Dendritic cell treated with granulocyte-macrophage colony-stimulating factor and Interleukin-4, amounts not matched to agents 40 ng/mL and 50 ng/mL, for 4 days (primary cell): ENCODE measurements at regions not wholly inside any gene's neighbourhood (a gene's known extent, or its start where the extent isn't known, plus 50 kb on each side); places are given as distances from the start of the nearest gene placed in this dataset.
A peak's percentile ranks its signal among the peaks of the same experiment; 100 is the strongest.
"Not testable (repeated sequence)": the region's sequence is repeated elsewhere in the genome, so short reads cannot be mapped to it uniquely, and the experiment has no call there.

Experiments
- H3K27ac Mint-ChIP-seq: one replicate; pipeline ENCODE4 v1.8.0; 2022; ENCODE audit warnings: mild to moderate bottlenecking, mixed read lengths
- H3K27me3 Mint-ChIP-seq: one replicate; pipeline ENCODE4 v1.8.0; 2022; ENCODE audit warnings: mild to moderate bottlenecking, mixed read lengths
- H3K36me3 Mint-ChIP-seq: one replicate; pipeline ENCODE4 v1.8.0; 2022; ENCODE audit warnings: low read depth, mixed read lengths
- H3K4me1 Mint-ChIP-seq: one replicate; pipeline ENCODE4 v1.8.0; 2022; ENCODE audit warnings: low read depth, mixed read lengths
- H3K4me3 Mint-ChIP-seq: one replicate; pipeline ENCODE4 v1.8.0; 2022; ENCODE audit warnings: mild to moderate bottlenecking, moderate library complexity, mixed read lengths
- H3K9me3 Mint-ChIP-seq: one replicate; pipeline ENCODE4 v1.8.0; 2022; ENCODE audit warnings: mixed read lengths
- intact Hi-C: fragments of 100-400 bp; cut with micrococcal nuclease; formaldehyde crosslinking; loops from one replicate; pipeline ENCODE4 v1.15.0; 2022

DNA sequence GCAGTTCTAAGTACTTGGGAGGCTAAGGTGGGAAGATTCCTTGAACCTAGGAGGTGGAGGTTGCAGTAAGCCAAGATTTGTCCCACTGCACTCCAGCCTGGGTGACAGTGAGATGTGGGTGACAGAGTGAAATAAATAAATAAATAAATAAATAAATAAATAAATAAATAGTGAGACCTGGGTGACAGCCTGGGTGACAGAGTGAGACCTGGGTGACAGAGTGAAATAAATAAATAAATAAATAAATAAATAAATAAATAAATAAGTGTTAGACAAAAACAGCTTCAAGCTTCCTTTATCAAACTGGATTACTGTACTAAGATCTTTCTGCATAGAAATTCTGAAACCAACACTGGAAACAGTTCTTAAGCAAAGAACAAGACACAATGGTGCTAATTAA, 71.8 kb upstream of the BMP2K start:
- Mint-ChIP-seq H3K27ac (no peak overlapping the region), H3K4me1 (peaks cover 23% of the 10 kb centered on the region), H3K36me3 (peaks cover 15% of the 10 kb centered on the region), H3K27me3 (no peaks in the 10 kb centered on the region), H3K4me3 (no peak overlapping the region), H3K9me3 (peaks cover 15% of the 10 kb centered on the region)
- intact Hi-C loops: no loop called here

DNA sequence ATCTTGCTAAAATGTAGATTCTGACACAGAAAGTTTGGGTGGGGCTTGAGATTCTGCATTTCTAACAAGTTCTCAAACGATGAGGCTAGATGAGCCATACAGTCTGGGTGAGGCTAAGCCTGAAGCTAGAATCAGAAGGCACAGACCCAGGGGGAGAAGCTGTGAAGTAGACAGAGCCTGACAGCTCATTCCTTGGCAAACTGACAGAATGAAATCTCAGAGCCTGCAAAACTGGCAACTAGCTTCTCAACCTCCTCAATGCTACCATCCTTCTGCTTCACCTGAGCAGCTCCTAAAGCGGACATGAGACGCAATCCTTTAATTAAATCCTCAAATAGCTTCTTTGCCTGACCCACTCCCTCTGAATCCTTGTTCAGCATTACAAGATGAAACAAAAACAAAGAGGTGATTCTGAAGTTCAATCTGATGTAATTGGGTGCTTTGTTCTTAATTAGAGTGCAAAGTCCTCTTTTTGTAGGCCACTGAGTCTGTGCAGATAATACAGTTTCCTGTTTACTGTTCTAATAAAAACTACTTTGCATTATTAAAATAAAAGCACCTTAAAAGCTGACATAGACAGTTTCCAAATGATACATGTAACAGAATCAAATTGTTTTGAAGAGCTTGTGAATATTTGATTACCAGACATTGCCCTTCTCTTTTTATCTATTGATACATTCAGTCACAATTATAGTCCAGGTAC, 71.0 kb upstream of the BMP2K start:
- intact Hi-C loops: no loop called here
- H3K27ac Mint-ChIP-seq: no peak overlapping the region
- H3K36me3 Mint-ChIP-seq: peaks cover 15% of the 10 kb centered on the region
- peaks cover 15% of the 10 kb centered on the region for H3K9me3 Mint-ChIP-seq
- H3K27me3 Mint-ChIP-seq: no peaks in the 10 kb centered on the region
- H3K4me3 Mint-ChIP-seq: no peak overlapping the region
- peaks cover 23% of the 10 kb centered on the region for H3K4me1 Mint-ChIP-seq

DNA sequence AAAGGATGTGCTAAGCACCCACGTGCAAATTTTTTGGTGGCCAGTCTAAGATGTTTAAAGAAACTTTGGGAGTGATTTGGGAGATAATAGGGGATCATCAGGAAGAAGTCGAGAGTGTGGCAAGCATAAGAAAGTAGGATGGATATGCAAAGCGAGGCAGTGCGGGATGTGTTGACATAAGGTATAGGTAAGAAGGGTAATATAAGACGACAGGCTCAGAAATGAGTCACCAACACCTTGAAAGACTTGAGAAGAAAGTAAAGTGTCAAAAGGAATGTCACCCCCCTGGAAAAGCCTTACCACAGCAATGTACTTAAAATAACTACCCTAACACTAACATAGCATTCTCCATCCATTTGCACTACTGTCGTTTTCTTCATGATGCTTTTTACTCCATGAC, 69.8 kb upstream of the BMP2K start:
- intact Hi-C loops: no loop called here
- H3K36me3 Mint-ChIP-seq: peaks cover 15% of the 10 kb centered on the region
- no peak overlapping the region for H3K4me3 Mint-ChIP-seq
- H3K9me3 Mint-ChIP-seq: peaks cover 15% of the 10 kb centered on the region
- H3K27me3 Mint-ChIP-seq: no peaks in the 10 kb centered on the region
- H3K4me1 Mint-ChIP-seq: peaks cover 23% of the 10 kb centered on the region
- H3K27ac Mint-ChIP-seq: no peak overlapping the region

DNA sequence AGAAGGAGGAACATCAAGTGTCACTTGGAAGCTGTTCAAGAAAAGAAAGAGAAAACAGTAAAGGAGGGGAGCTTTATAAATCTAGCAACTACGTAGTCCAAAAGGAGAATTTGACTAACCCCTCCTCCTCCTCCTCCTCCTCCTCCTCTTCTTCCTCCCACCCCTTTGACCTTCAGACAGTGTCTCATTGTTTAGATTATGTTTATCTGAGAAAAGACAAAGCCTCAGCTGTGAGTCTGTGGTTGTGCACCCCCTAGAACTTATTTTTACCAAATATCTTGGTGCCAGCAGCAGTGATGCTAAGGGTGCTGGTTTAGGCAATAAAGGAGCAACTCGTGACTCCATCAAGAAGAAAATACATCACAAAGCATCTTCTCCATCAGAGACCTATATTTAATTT, 68.9 kb upstream of the BMP2K start:
- peaks cover 13% of the 10 kb centered on the region for H3K9me3 Mint-ChIP-seq
- intact Hi-C loops: no loop called here
- no peak overlapping the region for H3K27ac Mint-ChIP-seq
- no peak overlapping the region for H3K4me3 Mint-ChIP-seq
- no peaks in the 10 kb centered on the region for H3K27me3 Mint-ChIP-seq
- peaks cover 11% of the 10 kb centered on the region for H3K36me3 Mint-ChIP-seq
- peaks cover 23% of the 10 kb centered on the region for H3K4me1 Mint-ChIP-seq

DNA sequence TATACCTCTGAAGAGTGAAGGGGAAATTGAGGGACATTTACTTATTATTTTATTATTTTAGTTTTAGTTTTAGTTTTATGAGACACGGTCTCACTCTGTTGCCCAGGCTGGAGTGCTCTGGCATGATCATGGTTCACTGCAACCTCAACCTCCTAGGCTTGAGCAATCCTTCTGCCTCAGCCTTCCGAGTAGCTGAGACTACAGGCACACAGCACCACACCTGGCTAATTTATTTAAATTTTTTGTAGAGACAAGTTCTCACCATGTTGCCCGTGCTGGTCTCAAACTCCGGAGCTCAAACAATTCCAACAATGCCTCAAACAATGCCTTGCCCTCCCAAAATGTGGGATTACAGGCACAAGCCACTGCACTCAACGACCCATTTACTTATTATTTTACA, 68.4 kb upstream of the BMP2K start:
- Mint-ChIP-seq H3K27ac (no peak overlapping the region), H3K36me3 (peaks cover 6% of the 10 kb centered on the region), H3K27me3 (no peaks in the 10 kb centered on the region), H3K4me3 (no peak overlapping the region), H3K9me3 (peaks cover 8% of the 10 kb centered on the region), H3K4me1 (peaks cover 23% of the 10 kb centered on the region)
- intact Hi-C loops: loop anchor here (2.0 kb wide), 1 partner anchor 15 kb away; no protein-coding TSS in a partner anchor

DNA sequence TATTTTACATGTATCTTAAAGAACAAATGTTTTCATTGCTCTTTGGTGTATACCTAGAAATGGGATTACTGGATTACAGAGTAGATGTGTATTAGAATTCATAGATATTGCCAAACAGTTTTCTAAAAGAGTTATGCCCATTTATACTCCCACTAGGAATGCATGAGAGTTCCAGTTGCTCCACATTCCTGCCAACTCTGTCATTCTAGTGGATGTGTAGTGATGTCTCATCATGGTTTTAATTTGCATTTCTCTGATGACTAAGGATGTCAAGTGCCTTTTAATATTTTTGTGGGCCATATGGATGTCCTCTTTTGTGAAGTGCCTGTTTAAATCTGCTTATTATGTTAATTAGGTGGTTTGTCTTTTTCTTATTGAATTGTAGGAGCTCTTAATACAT, 65.6 kb upstream of the BMP2K start:
- H3K27me3 Mint-ChIP-seq: no peaks in the 10 kb centered on the region
- no peaks in the 10 kb centered on the region for H3K36me3 Mint-ChIP-seq
- no peak overlapping the region for H3K4me3 Mint-ChIP-seq
- intact Hi-C loops: no loop called here
- H3K9me3 Mint-ChIP-seq: no peaks in the 10 kb centered on the region
- H3K27ac Mint-ChIP-seq: no peak overlapping the region
- peaks cover 24% of the 10 kb centered on the region for H3K4me1 Mint-ChIP-seq

DNA sequence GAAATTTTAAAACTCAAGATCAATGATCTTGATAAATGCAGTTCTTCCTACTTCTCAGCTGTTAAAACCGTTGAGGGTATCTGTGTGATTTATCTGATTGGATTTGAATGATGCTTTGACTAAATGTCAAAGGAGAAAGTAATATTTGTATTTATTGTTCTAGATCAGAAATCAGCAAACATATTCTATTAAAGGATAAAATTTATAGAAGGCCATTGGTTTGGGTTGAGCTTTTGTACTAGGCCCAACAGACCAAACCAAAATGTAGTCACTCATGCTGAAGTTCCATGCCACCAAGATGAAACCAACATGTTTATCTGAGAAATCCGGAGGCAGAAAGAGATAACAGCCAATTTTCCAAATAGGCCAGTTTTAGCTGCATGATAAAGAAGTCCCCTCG, 64.5 kb upstream of the BMP2K start:
- Mint-ChIP-seq H3K4me3 (no peak overlapping the region), H3K36me3 (no peaks in the 10 kb centered on the region), H3K9me3 (no peaks in the 10 kb centered on the region), H3K27me3 (no peaks in the 10 kb centered on the region), H3K27ac (no peak overlapping the region), H3K4me1 (peaks cover 35% of the 10 kb centered on the region)
- intact Hi-C loops: no loop called here

DNA sequence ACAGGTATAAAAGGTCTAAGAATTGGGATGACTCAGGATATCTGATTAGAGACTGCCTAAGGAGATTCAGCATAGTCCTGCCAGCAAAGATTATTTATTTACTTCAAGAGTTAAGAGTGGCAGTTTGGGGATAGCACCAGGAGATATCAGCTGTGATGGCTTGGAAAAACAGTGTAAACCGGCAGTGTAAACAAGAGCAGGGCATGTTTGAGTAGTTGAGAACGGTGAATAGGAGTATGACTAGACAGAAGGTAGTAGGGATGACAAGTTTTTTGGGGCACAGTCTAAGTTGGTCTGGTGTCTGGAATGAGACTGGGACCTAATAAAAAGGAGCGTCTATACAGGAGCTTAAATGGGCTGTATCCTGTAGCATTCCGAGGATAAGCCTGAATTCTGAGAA, 61.6 kb upstream of the BMP2K start:
- H3K9me3 Mint-ChIP-seq, intact Hi-C loops, H3K27me3 Mint-ChIP-seq, H3K36me3 Mint-ChIP-seq, H3K4me3 Mint-ChIP-seq, H3K27ac Mint-ChIP-seq: not testable (repeated sequence)
- H3K4me1 Mint-ChIP-seq: peaks cover 54% of the 10 kb centered on the region

DNA sequence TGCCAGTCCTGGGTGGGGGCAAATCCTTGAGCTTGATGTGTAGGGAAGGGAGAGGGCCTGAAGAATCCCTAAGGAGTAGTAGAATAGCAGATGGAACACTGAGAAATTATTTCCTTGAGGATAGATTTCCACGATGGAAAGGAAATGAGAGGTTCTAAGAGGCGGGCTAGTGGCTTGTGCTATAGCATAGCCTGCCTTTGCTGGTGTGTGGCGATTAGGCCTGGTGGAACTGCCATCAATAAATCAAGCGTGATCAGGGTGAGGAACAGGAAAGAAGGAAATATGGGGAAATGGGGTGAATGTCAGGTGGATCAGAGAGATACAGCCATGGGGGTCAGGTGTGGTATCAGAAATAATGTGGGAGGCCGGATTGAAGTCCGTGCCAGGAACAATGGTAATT, 60.8 kb upstream of the BMP2K start:
- H3K9me3 Mint-ChIP-seq, H3K36me3 Mint-ChIP-seq, intact Hi-C loops, H3K27me3 Mint-ChIP-seq: not testable (repeated sequence)
- H3K27ac Mint-ChIP-seq: peak overlapping the region; percentile 78
- peak overlapping the region; percentile 11 for H3K4me3 Mint-ChIP-seq
- peaks cover 61% of the 10 kb centered on the region for H3K4me1 Mint-ChIP-seq

DNA sequence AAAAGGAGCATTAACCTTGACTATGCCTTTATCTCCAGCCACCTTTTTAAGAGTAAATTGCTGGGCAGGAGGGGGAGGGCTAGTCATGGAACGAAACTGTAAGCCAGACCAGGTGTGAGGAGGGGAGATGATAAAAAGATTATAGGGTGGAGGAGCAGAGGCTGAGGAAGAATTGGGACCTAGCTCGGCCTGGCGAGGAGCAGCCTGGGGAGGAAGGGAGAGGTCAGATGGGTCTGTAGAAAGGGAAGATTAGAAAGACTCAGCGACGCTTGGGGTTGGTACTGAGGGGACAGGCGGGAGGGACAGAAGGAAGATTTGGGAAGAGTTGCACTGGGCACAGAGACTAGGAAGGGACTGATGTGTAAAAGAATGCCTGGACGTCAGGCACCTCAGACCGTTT, 58.4 kb upstream of the BMP2K start:
- H3K4me3 Mint-ChIP-seq, intact Hi-C loops, H3K36me3 Mint-ChIP-seq, H3K27me3 Mint-ChIP-seq, H3K9me3 Mint-ChIP-seq: not testable (repeated sequence)
- Mint-ChIP-seq H3K4me1 (peaks cover 85% of the 10 kb centered on the region), H3K27ac (peak overlapping the region; percentile 54)

DNA sequence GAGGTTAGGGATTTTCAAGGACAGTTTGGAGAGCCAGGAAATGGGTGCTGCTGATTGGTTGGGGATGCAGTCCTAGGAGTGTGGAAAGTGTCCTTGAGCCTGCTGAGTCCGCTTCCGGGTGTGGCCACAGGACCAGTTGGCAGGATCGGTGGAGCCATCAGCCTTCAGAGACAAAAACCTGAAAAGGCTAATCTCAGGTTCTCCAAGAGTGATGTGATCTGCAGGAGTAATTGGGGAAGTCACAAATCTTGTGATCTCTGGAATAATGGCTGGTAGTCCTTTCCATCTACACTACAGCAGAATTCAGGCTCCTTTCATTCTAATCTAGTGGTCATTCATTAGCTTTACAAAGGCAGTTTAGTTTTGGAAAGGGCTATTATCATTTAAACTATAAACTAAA, 55.9 kb upstream of the BMP2K start:
- Mint-ChIP-seq H3K9me3 (no peaks in the 10 kb centered on the region), H3K27me3 (no peaks in the 10 kb centered on the region), H3K36me3 (no peaks in the 10 kb centered on the region), H3K4me1 (peaks cover 79% of the 10 kb centered on the region), H3K27ac (no peak overlapping the region), H3K4me3 (no peak overlapping the region)
- intact Hi-C loops: loop anchor here (10.0 kb wide), 1 partner anchor 55 kb away; the partner anchor contains the start of gene BMP2K

DNA sequence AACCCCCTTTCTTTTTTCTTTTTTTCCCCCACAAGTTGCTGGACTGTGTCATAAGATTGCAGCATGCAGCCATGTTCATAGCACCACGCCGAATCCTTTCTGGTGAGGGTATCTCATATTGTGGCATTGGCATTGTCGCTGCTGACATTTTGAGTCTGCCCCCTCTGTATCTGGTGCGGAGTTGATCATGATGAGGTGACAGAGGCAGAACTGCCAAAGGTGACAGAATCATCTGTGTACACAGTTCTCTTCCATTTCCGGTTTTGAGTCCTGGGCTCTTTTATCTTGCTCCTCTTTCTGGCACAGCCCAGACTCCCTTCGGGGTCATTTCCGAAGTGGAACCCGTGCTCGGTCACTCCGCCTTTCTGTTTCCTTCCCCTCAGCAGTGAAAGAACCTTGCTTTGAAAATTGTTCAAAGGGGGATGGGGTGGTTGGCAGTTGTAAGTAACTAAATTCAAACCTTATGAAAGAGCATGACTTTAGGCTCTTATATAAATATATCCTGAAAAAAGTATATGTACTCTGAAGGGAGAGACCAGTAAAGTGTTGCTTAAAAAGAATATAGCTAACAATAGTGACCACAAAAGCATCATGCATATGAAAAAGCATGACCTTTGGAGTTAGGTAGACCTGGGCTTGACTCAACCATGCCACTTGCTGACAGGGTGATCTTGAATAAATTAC, 55.0 kb upstream of the BMP2K start:
- Mint-ChIP-seq H3K4me3 (peak overlapping the region; percentile 35), H3K27me3 (no peaks in the 10 kb centered on the region), H3K9me3 (no peaks in the 10 kb centered on the region), H3K36me3 (no peaks in the 10 kb centered on the region), H3K4me1 (peaks cover 70% of the 10 kb centered on the region), H3K27ac (peak overlapping the region; percentile 83)
- intact Hi-C loops: loop anchor here (10.0 kb wide), 1 partner anchor 54 kb away; the partner anchor contains the start of gene BMP2K

DNA sequence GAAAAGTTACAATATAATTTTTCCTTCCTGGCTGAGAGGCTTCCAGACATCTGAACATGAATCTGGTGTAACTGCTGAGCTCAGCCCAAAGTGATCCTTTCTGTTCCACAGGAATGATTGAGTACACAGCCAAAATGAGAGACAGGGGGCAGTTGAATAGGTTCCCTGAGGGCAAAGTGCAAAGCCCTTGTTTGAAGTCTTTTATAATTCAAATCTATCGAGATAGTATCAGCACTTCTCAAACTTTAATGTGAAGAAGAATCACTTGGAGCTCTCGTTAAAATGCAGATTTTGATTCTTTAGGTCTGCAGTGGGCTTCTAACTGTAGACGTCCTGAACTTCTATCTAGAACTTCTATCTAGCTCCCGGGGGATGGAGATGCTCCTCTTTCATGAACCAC, 54.4 kb upstream of the BMP2K start:
- Mint-ChIP-seq H3K4me1 (peaks cover 70% of the 10 kb centered on the region), H3K4me3 (no peak overlapping the region), H3K9me3 (no peaks in the 10 kb centered on the region), H3K36me3 (no peaks in the 10 kb centered on the region), H3K27me3 (no peaks in the 10 kb centered on the region), H3K27ac (peak overlapping the region; percentile 83)
- intact Hi-C loops: loop anchor here (10.0 kb wide), 1 partner anchor 53 kb away; the partner anchor contains the start of gene BMP2K

DNA sequence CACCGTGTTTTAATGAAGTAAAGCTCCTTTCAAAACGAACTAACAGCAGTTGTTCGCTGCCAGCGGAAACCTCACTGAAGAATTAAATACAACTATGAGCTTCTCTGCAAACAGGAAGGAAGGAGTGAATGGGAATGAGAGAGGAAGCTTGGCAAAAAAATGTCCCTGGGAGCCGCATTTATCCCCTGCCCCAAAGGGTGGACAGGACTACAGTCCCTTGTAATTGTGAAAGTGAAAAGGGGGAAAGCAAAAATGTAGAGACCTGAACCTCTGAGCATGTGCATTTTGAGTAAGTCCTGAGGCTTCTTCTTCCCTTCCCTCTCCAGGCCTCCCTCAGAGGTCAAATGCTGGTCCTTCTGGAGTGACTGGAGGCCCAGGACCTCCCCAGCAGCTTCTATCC, 53.8 kb upstream of the BMP2K start:
- H3K4me3 Mint-ChIP-seq: no peak overlapping the region
- H3K36me3 Mint-ChIP-seq: no peaks in the 10 kb centered on the region
- H3K9me3 Mint-ChIP-seq: no peaks in the 10 kb centered on the region
- intact Hi-C loops: loop anchor here (10.0 kb wide), 1 partner anchor 52 kb away; the partner anchor contains the start of gene BMP2K
- H3K27me3 Mint-ChIP-seq: no peaks in the 10 kb centered on the region
- peaks cover 70% of the 10 kb centered on the region for H3K4me1 Mint-ChIP-seq
- peak overlapping the region; percentile 83 for H3K27ac Mint-ChIP-seq
